Midbrain (tissue), 1 donor: ENCODE measurements at regions not wholly inside any gene's neighbourhood (a gene's known extent, or its start where the extent isn't known, plus 50 kb on each side); places are given as distances from the start of the nearest gene placed in this dataset.

Experiments used
- DNase-seq: peaks from one replicate; lab custom pipeline; 2025; lab: John Stamatoyannopoulos, UW

- DNase-seq, result no peak
Measured at GRCh38 chr2:193566886-193567285, 1372.2 kb upstream of the TMEFF2 start.

GRCh38 chr2:193566276-193566675 is 1371.5 kb upstream of the TMEFF2 start:
- no peak for DNase-seq

- DNase-seq, result no peak
Measured at GRCh38 chr2:193562031-193562430, 1367.3 kb upstream of the TMEFF2 start.

GRCh38 chr2:193561054-193561453 is 1366.3 kb upstream of the TMEFF2 start:
- DNase-seq, result no peak

- no peak for DNase-seq
Measured at GRCh38 chr2:193556766-193557470, 1362.2 kb upstream of the TMEFF2 start.

- no peak for DNase-seq
Measured at GRCh38 chr2:193549661-193550060, 1354.9 kb upstream of the TMEFF2 start.

- no peak for DNase-seq
Measured at GRCh38 chr2:193542762-193543161, 1348.0 kb upstream of the TMEFF2 start.

- DNase-seq, result no peak
Measured at GRCh38 chr2:193539188-193539587, 1344.5 kb upstream of the TMEFF2 start.

- no peak for DNase-seq
Measured at GRCh38 chr2:193538061-193538460, 1343.3 kb upstream of the TMEFF2 start.

GRCh38 chr2:193537531-193537930 is 1342.8 kb upstream of the TMEFF2 start:
- no peak for DNase-seq

- DNase-seq, result no peak
Measured at GRCh38 chr2:193528458-193528857, 1333.7 kb upstream of the TMEFF2 start.

- DNase-seq, result no peak
Measured at GRCh38 chr2:193527146-193527545, 1332.4 kb upstream of the TMEFF2 start.

GRCh38 chr2:193523662-193524061 is 1328.9 kb upstream of the TMEFF2 start:
- no peak for DNase-seq

- DNase-seq, result no peak
Measured at GRCh38 chr2:193521523-193521922, 1326.8 kb upstream of the TMEFF2 start.

GRCh38 chr2:193520709-193521458 is 1326.2 kb upstream of the TMEFF2 start:
- DNase-seq, result no peak

- DNase-seq, result no peak
Measured at GRCh38 chr2:193518041-193518817, 1323.5 kb upstream of the TMEFF2 start.

- DNase-seq, result no peak
Measured at GRCh38 chr2:193517615-193518014, 1322.9 kb upstream of the TMEFF2 start.

- DNase-seq, result no peak
Measured at GRCh38 chr2:193506035-193506434, 1311.3 kb upstream of the TMEFF2 start.

GRCh38 chr2:193505620-193506019 is 1310.9 kb upstream of the TMEFF2 start:
- no peak for DNase-seq

GRCh38 chr2:193502363-193503035 is 1307.8 kb upstream of the TMEFF2 start:
- DNase-seq, result no peak

- no peak for DNase-seq
Measured at GRCh38 chr2:193496786-193497185, 1302.1 kb upstream of the TMEFF2 start.

GRCh38 chr2:193482557-193482956 is 1287.8 kb upstream of the TMEFF2 start:
- no peak for DNase-seq
